Gastrocnemius medialis (tissue), 4 donors: ENCODE measurements at regions not wholly inside any gene's neighbourhood (a gene's known extent, or its start where the extent isn't known, plus 50 kb on each side); places are given as distances from the start of the nearest gene placed in this dataset.

Experiments
- ATAC-seq, 2 donors: fragments of 150-250 bp; one replicate each; pipeline ENCODE4 v1.9.1; 2016
- DNase-seq, 2 donors: peaks; one replicate each; pipeline ENCODE4 v3.0.0-alpha.2; 2019
- H3K27ac ChIP-seq, 4 donors: fragments of 200-600 bp; sonication (generic); 1 replicate in 1 of 4; 2 replicates in 3 of 4; pipeline ENCODE4 v1.5.1; 2016 to 2018; ENCODE audit warnings: mild to moderate bottlenecking in 2 of 4, moderate library complexity in 1 of 4
- H3K27me3 ChIP-seq, 3 donors: fragments of 200-600 bp; sonication (generic) in 2 of 3; 1 replicate in 1 of 3; 2 replicates in 2 of 3; pipeline versions ENCODE4 v1.5.1 to v1.6.0; 2016 to 2019; ENCODE audit warnings: mild to moderate bottlenecking in 1 of 3, moderate library complexity in 1 of 3
- H3K36me3 ChIP-seq, 2 donors: fragments of 200-600 bp; sonication (generic) in 1 of 2; one replicate each; pipeline ENCODE4 v1.5.1; 2017 to 2018
- H3K4me1 ChIP-seq, 2 donors: fragments of 200-600 bp; sonication (generic) in 1 of 2; one replicate each; pipeline ENCODE4 v1.5.1; 2016 to 2017; ENCODE audit warnings: mild to moderate bottlenecking in 2 of 2
- H3K4me3 ChIP-seq, 4 donors: fragments of 200-600 bp; sonication (generic) in 3 of 4; 1 replicate in 1 of 4; 2 replicates in 3 of 4; pipeline ENCODE4 v1.5.1; 2016 to 2019; ENCODE audit warnings: mild to moderate bottlenecking in 2 of 4
- H3K9me3 ChIP-seq, 3 donors: fragments of 200-600 bp; sonication (generic) in 2 of 3; 1 replicate in 1 of 3; 2 replicates in 2 of 3; pipeline ENCODE4 v1.5.1; 2016 to 2019
- CTCF ChIP-seq, 5 experiments: fragments of 450-650 bp in 3 of 5; fragments of 200-600 bp in 2 of 5; sonication (generic) in 2 of 5; IDR thresholded peaks in 4 of 5; conservative IDR thresholded peaks in 1 of 5; 1 replicate in 4 of 5; 2 replicates in 1 of 5; pipeline ENCODE4 v1.5.1; 2016 to 2019; ENCODE audit warnings: antibody characterized with exemption in 5 of 5, mild to moderate bottlenecking in 3 of 5, moderate library complexity in 3 of 5
- POLR2A ChIP-seq, 2 donors: fragments of 450-650 bp; IDR thresholded peaks; one replicate each; pipeline ENCODE4 v1.6.1; 2017; ENCODE audit warnings: antibody characterized with exemption in 2 of 2, mild to moderate bottlenecking in 2 of 2, moderate library complexity in 2 of 2
- in situ Hi-C, 4 donors: fragments of 200-750 bp; cut with MboI; loops; one replicate each; pipeline versions ENCODE4 v1.15.0 to v1.8.0; 2017; ENCODE audit warnings: low sequenced_read_pairs in 4 of 4
- intact Hi-C: fragments of 100-400 bp; cut with DNase I; formaldehyde crosslinking; loops from one replicate; pipeline ENCODE4 v1.15.1; 2023; ENCODE audit warnings: low total_unique reads

GRCh38 chr11:64450168-64450560, 91.2 kb downstream of the RPS6KA4 start:
- ATAC-seq (no peak), DNase-seq (no peak)
- intact Hi-C loops (no loop called here), in situ Hi-C loops (no loop called here)
- H3K36me3 ChIP-seq = no peaks in the 10 kb centered on the region
- H3K27me3 ChIP-seq = no peaks in the 10 kb centered on the region
- H3K9me3 ChIP-seq = no peaks in the 10 kb centered on the region
- TF ChIP-seq POLR2A (IDR thresholded peaks at IDR 0.05) = no peak
- no peak for TF ChIP-seq CTCF (IDR thresholded peaks at IDR 0.05 in 4 of 5, conservative IDR thresholded peaks at IDR 0.05 in 1 of 5)
- H3K4me3 ChIP-seq = no peak overlapping the region
- no peak overlapping the region for H3K27ac ChIP-seq
- H3K4me1 ChIP-seq = peaks cover 13 to 14% of the 10 kb centered on the region in 2 donors

GRCh38 chr11:64451856-64452255, 92.9 kb downstream of the RPS6KA4 start:
- intact Hi-C loops (no loop called here), in situ Hi-C loops (no loop called here)
- DNase-seq (no peak), ATAC-seq (no peak)
- no peaks in the 10 kb centered on the region for H3K36me3 ChIP-seq
- H3K4me1 ChIP-seq = peaks cover 13 to 14% of the 10 kb centered on the region in 2 donors
- TF ChIP-seq CTCF (IDR thresholded peaks at IDR 0.05 in 4 of 5, conservative IDR thresholded peaks at IDR 0.05 in 1 of 5) = no peak
- no peak for TF ChIP-seq POLR2A (IDR thresholded peaks at IDR 0.05)
- H3K9me3 ChIP-seq = no peaks in the 10 kb centered on the region
- no peak overlapping the region for H3K27ac ChIP-seq
- no peaks in the 10 kb centered on the region for H3K27me3 ChIP-seq
- H3K4me3 ChIP-seq = no peak overlapping the region

- H3K27me3 ChIP-seq = no peaks in the 10 kb centered on the region
- H3K4me3 ChIP-seq = no peak overlapping the region
- H3K36me3 ChIP-seq = no peaks in the 10 kb centered on the region
- no peak for TF ChIP-seq CTCF (IDR thresholded peaks at IDR 0.05 in 4 of 5, conservative IDR thresholded peaks at IDR 0.05 in 1 of 5)
- ATAC-seq (no peak), DNase-seq (no peak)
- H3K27ac ChIP-seq = no peak overlapping the region
- no peaks in the 10 kb centered on the region for H3K9me3 ChIP-seq
- intact Hi-C loops = no loop called here
- in situ Hi-C loops = no loop called here
- peaks cover 9 to 11% of the 10 kb centered on the region in 2 donors for H3K4me1 ChIP-seq
Measured at GRCh38 chr11:64453466-64453865, 94.5 kb downstream of the RPS6KA4 start.

- Histone ChIP-seq H3K4me3 (no peak overlapping the region), H3K27ac (no peak overlapping the region), H3K4me1 (no peaks in the 10 kb centered on the region), H3K27me3 (no peaks in the 10 kb centered on the region), H3K9me3 (no peaks in the 10 kb centered on the region), H3K36me3 (no peaks in the 10 kb centered on the region)
- no peak for TF ChIP-seq POLR2A (IDR thresholded peaks at IDR 0.05)
- no peak for TF ChIP-seq CTCF (IDR thresholded peaks at IDR 0.05 in 4 of 5, conservative IDR thresholded peaks at IDR 0.05 in 1 of 5)
- intact Hi-C loops = no loop called here
- DNase-seq (no peak), ATAC-seq (no peak)
- in situ Hi-C loops = no loop called here
Measured at GRCh38 chr11:64455456-64456261, 96.7 kb downstream of the RPS6KA4 start.
